GM12874 (cell line): ENCODE measurements at regions not wholly inside any gene's neighbourhood (a gene's known extent, or its start where the extent isn't known, plus 50 kb on each side); places are given as distances from the start of the nearest gene placed in this dataset.

ENCODE experiments used
- CTCF ChIP-seq: IDR thresholded peaks from 2 replicates; pipeline ENCODE4 v1.5.1; 2011; ENCODE audit warnings: low read depth, mild to moderate bottlenecking, control low read depth, low read length, moderate library complexity; ENCODE audit not compliant: insufficient read depth

- TF ChIP-seq CTCF: no peak
Measured at GRCh38 chr4:60926624-60927023, 273.5 kb upstream of the ADGRL3 start.

GRCh38 chr4:60930866-60931265, 269.3 kb upstream of the ADGRL3 start:
- TF ChIP-seq CTCF: no peak

GRCh38 chr4:60934566-60935295, 265.4 kb upstream of the ADGRL3 start:
- no peak for TF ChIP-seq CTCF

GRCh38 chr4:60938181-60938580, 261.9 kb upstream of the ADGRL3 start:
- TF ChIP-seq CTCF: no peak

GRCh38 chr4:60938621-60939020, 261.5 kb upstream of the ADGRL3 start:
- no peak for TF ChIP-seq CTCF

- no peak for TF ChIP-seq CTCF
Measured at GRCh38 chr4:60944060-60944459, 256.1 kb upstream of the ADGRL3 start.

GRCh38 chr4:60945641-60946040, 254.5 kb upstream of the ADGRL3 start:
- no peak for TF ChIP-seq CTCF
